IPS-18a (cell line): ENCODE measurements at regions not wholly inside any gene's neighbourhood (a gene's known extent, or its start where the extent isn't known, plus 50 kb on each side); places are given as distances from the start of the nearest gene placed in this dataset.

Source experiments
- H3K27ac ChIP-seq: one replicate; pipeline ENCODE4 v1.5.1; 2013; ENCODE audit warnings: low read length
- H3K27me3 ChIP-seq: one replicate; pipeline ENCODE4 v1.6.1; 2013; ENCODE audit warnings: mild to moderate bottlenecking, low read length; ENCODE audit not compliant: control insufficient read depth, insufficient read depth
- H3K36me3 ChIP-seq: one replicate; pipeline ENCODE4 v1.6.1; 2013; ENCODE audit warnings: low read depth, low read length; ENCODE audit not compliant: control insufficient read depth
- H3K4me1 ChIP-seq: one replicate; pipeline ENCODE4 v1.6.1; 2013; ENCODE audit warnings: low read depth, low read length; ENCODE audit not compliant: control insufficient read depth
- H3K4me3 ChIP-seq: one replicate; pipeline ENCODE4 v1.5.1; 2013; ENCODE audit warnings: low read length
- H3K9ac ChIP-seq: one replicate; pipeline ENCODE4 v1.6.1; 2013; ENCODE audit warnings: mild to moderate bottlenecking, low read length, moderate library complexity
- H3K9me3 ChIP-seq: one replicate; pipeline ENCODE4 v1.6.1; 2013; ENCODE audit warnings: low read depth, low read length; ENCODE audit not compliant: control insufficient read depth

GRCh38 chr6:164124473-164124872 is 710.0 kb downstream of the QKI start:
- Histone ChIP-seq H3K9me3 (no peaks in the 10 kb centered on the region), H3K9ac (no peak overlapping the region), H3K36me3 (no peaks in the 10 kb centered on the region), H3K27me3 (no peaks in the 10 kb centered on the region), H3K4me3 (no peak overlapping the region), H3K4me1 (no peaks in the 10 kb centered on the region), H3K27ac (no peak overlapping the region)

DNA sequence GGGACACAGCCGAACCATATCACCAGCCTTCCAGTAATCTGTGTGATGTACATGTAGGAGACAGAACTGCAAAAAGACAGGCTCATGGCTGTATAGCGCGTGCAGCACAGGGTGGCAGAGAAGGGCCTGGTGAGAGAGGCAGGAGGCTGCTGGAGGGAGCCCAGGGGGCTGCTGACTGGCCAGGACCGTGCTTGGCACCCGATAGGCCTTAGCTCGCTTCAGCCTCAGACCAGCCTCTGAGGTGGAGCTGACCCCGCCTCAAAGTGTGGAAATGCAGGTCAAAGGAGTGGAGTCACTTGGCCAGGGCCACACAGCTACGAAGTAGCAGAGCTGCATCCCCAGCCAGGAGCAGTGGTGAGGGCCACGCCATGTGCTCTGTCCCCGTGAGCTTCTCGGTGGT is 707.6 kb downstream of the QKI start:
- Histone ChIP-seq H3K9ac (no peak overlapping the region), H3K27me3 (no peaks in the 10 kb centered on the region), H3K36me3 (no peaks in the 10 kb centered on the region), H3K4me1 (no peaks in the 10 kb centered on the region), H3K4me3 (no peak overlapping the region), H3K27ac (no peak overlapping the region), H3K9me3 (no peaks in the 10 kb centered on the region)

- H3K27me3 ChIP-seq: no peaks in the 10 kb centered on the region
- H3K9me3 ChIP-seq: no peaks in the 10 kb centered on the region
- H3K4me1 ChIP-seq: no peaks in the 10 kb centered on the region
- H3K9ac ChIP-seq: no peak overlapping the region
- H3K27ac ChIP-seq: no peak overlapping the region
- no peaks in the 10 kb centered on the region for H3K36me3 ChIP-seq
- no peak overlapping the region for H3K4me3 ChIP-seq
Observed at GRCh38 chr6:164121527-164121926, 707.0 kb downstream of the QKI start.

DNA sequence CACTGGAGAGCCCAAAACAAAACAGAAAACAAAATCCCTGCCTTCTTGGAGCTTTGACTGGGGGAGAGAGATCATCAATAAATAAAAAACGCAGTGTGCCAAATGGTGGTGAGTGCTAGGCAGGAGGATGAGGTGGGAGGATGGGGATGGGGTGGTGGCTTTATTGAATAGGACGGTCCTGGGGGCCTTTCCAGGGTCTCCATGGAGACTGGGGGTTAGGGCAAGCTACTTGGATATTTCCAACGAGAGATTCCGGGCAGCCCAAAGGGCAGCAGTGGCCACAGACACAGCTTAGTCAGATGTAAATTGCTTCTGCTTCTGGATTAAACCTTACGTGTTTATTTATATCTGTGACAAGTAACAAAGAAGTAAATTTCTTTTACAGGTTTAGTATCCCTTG is 700.1 kb downstream of the QKI start:
- no peaks in the 10 kb centered on the region for H3K36me3 ChIP-seq
- no peaks in the 10 kb centered on the region for H3K27me3 ChIP-seq
- H3K9ac ChIP-seq: no peak overlapping the region
- H3K9me3 ChIP-seq: no peaks in the 10 kb centered on the region
- no peak overlapping the region for H3K4me3 ChIP-seq
- H3K4me1 ChIP-seq: no peaks in the 10 kb centered on the region
- H3K27ac ChIP-seq: no peak overlapping the region

GRCh38 chr6:164114051-164114450 is 699.5 kb downstream of the QKI start:
- H3K4me1 ChIP-seq: no peaks in the 10 kb centered on the region
- H3K9me3 ChIP-seq: no peaks in the 10 kb centered on the region
- no peak overlapping the region for H3K27ac ChIP-seq
- no peak overlapping the region for H3K4me3 ChIP-seq
- no peaks in the 10 kb centered on the region for H3K36me3 ChIP-seq
- H3K27me3 ChIP-seq: no peaks in the 10 kb centered on the region
- H3K9ac ChIP-seq: no peak overlapping the region

DNA sequence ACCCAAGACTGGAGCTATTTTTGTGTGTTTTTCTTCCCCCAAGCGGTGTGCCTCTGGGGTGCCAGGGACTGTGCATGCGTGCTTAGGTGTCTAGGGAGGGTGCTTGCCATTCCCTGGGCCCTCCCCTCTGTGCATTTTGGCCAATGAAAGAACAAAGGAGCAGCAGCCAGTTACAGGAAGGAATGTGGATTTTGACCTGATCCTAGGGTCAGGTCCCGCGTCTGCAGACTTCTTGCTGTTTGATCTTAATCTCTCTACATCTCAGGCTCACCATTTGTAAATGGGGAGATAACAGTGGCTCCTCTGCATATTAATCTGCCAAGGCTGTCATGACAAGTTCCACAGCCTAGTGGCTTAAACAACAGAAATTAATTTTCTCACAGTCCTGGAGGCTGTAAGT is 699.1 kb downstream of the QKI start:
- no peak overlapping the region for H3K4me3 ChIP-seq

GRCh38 chr6:164109770-164110140 is 695.2 kb downstream of the QKI start:
- Histone ChIP-seq H3K4me3 (no peak overlapping the region), H3K9me3 (no peaks in the 10 kb centered on the region), H3K27me3 (no peaks in the 10 kb centered on the region), H3K27ac (no peak overlapping the region), H3K9ac (no peak overlapping the region), H3K36me3 (no peaks in the 10 kb centered on the region), H3K4me1 (no peaks in the 10 kb centered on the region)

More for the DNA sequence above, 699.1 kb downstream of the QKI start:
- Histone ChIP-seq H3K9ac (no peak overlapping the region), H3K9me3 (no peaks in the 10 kb centered on the region), H3K27me3 (no peaks in the 10 kb centered on the region), H3K36me3 (no peaks in the 10 kb centered on the region), H3K27ac (no peak overlapping the region), H3K4me1 (no peaks in the 10 kb centered on the region)

GRCh38 chr6:164108869-164109769 is 694.6 kb downstream of the QKI start:
- H3K9ac ChIP-seq: no peak overlapping the region

GRCh38 chr6:164108092-164108491 is 693.6 kb downstream of the QKI start:
- Histone ChIP-seq H3K36me3 (no peaks in the 10 kb centered on the region), H3K4me3 (no peak overlapping the region), H3K9ac (no peak overlapping the region), H3K27me3 (no peaks in the 10 kb centered on the region), H3K4me1 (no peaks in the 10 kb centered on the region), H3K27ac (no peak overlapping the region), H3K9me3 (no peaks in the 10 kb centered on the region)

More at GRCh38 chr6:164108869-164109769, 694.6 kb downstream of the QKI start:
- Histone ChIP-seq H3K9me3 (no peaks in the 10 kb centered on the region), H3K27ac (no peak overlapping the region), H3K36me3 (no peaks in the 10 kb centered on the region), H3K4me3 (no peak overlapping the region), H3K27me3 (no peaks in the 10 kb centered on the region), H3K4me1 (no peaks in the 10 kb centered on the region)

DNA sequence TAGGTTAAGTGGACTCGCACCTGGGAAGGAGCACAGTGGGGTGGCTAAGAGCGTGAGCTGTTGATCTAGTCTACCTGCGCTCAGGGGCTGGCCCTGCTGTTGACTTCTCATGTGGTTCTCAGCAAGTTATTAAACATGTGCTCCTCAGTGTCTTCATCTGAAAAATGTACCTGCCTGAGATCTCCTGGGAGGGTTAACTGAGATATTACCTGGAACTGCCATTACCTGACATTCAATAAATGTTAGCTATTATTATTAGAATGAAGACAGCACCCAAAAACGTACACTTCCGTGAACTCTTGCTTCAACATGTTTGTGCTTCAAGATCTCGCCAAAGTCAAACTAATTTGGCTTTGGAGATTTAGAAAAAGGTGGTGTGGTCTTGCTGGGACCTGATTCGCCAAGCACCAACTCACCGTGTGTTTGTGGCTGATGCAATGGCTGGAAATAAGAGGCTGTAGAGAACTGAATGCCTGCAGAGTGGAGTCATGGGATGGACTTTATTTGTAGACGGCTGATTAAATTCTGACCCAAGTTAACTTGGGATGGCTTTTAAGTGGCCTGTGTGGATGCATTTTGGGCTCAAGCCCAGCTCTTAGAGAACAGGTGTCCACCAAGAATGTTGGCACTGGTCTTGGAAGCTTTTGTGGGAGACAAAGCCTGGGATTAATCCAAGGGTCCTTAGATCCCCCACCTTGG is 692.9 kb downstream of the QKI start:
- Histone ChIP-seq H3K4me1 (peaks cover 6% of the 10 kb centered on the region), H3K4me3 (no peak overlapping the region), H3K9me3 (no peaks in the 10 kb centered on the region), H3K36me3 (no peaks in the 10 kb centered on the region), H3K9ac (no peak overlapping the region), H3K27me3 (no peaks in the 10 kb centered on the region), H3K27ac (no peak overlapping the region)

GRCh38 chr6:164106345-164106769 is 691.8 kb downstream of the QKI start:
- Histone ChIP-seq H3K27ac (no peak overlapping the region), H3K27me3 (no peaks in the 10 kb centered on the region), H3K9ac (no peak overlapping the region), H3K36me3 (no peaks in the 10 kb centered on the region), H3K9me3 (no peaks in the 10 kb centered on the region), H3K4me3 (no peak overlapping the region), H3K4me1 (peaks cover 13% of the 10 kb centered on the region)
